H9 (cell line): ENCODE measurements at regions not wholly inside any gene's neighbourhood (a gene's known extent, or its start where the extent isn't known, plus 50 kb on each side); places are given as distances from the start of the nearest gene placed in this dataset.

Experiments
- DNase-seq: peaks from one replicate; pipeline ENCODE4 v3.0.0-alpha.2; 2017
- H2AFZ ChIP-seq: one replicate; pipeline ENCODE4 v1.6.1; 2013; ENCODE audit warnings: mild to moderate bottlenecking, low read length, control low read depth, moderate library complexity
- H2AK5ac ChIP-seq: 2 replicates; pipeline ENCODE4 v1.6.1; 2013; ENCODE audit warnings: low read length, control low read depth, mixed read lengths; ENCODE audit not compliant: insufficient read length
- H2BK120ac ChIP-seq: one replicate; pipeline ENCODE4 v1.6.1; 2013; ENCODE audit warnings: low read depth, mild to moderate bottlenecking, low read length, control low read depth, inconsistent platforms; ENCODE audit not compliant: poor library complexity, severe bottlenecking
- H2BK12ac ChIP-seq: 2 replicates; pipeline ENCODE4 v1.6.1; 2013; ENCODE audit warnings: low read length, control low read depth, mixed read lengths, low read depth; ENCODE audit not compliant: insufficient read length
- H2BK15ac ChIP-seq: 2 replicates; pipeline ENCODE4 v1.6.1; 2013; ENCODE audit warnings: low read depth, low read length, control low read depth
- H2BK20ac ChIP-seq: one replicate; pipeline ENCODE4 v1.6.1; 2013; ENCODE audit warnings: low read depth, mild to moderate bottlenecking, low read length, control low read depth, inconsistent platforms; ENCODE audit not compliant: poor library complexity, severe bottlenecking
- H2BK5ac ChIP-seq: 2 replicates; pipeline ENCODE4 v1.6.1; 2013; ENCODE audit warnings: low read length, control low read depth, mixed read lengths; ENCODE audit not compliant: insufficient read length
- H3K14ac ChIP-seq: 2 replicates; pipeline ENCODE4 v1.6.1; 2013; ENCODE audit warnings: low read length, control low read depth; ENCODE audit not compliant: insufficient read depth
- H3K18ac ChIP-seq: 2 replicates; pipeline ENCODE4 v1.6.1; 2013; ENCODE audit warnings: low read depth, mild to moderate bottlenecking, mixed read lengths, low read length, control low read depth; ENCODE audit not compliant: insufficient read length
- H3K23ac ChIP-seq: 2 replicates; pipeline ENCODE4 v1.6.1; 2013; ENCODE audit warnings: low read length, control low read depth, mixed read lengths, low read depth; ENCODE audit not compliant: insufficient read length
- H3K23me2 ChIP-seq: 2 replicates; pipeline ENCODE4 v1.6.1; 2013; ENCODE audit warnings: low read depth, mild to moderate bottlenecking, mixed read lengths, low read length, control low read depth; ENCODE audit not compliant: insufficient read length, poor library complexity, severe bottlenecking
- H3K27ac ChIP-seq: 2 replicates; pipeline ENCODE4 v1.5.1; 2013; ENCODE audit warnings: low read length, control low read depth, mixed read lengths, low read depth; ENCODE audit not compliant: insufficient read length
- H3K27me3 ChIP-seq: 2 replicates; pipeline ENCODE4 v1.6.1; 2013; ENCODE audit warnings: low read length, control low read depth, inconsistent platforms; ENCODE audit not compliant: insufficient read depth
- H3K4ac ChIP-seq: 2 replicates; pipeline ENCODE4 v1.6.1; 2013; ENCODE audit warnings: low read depth, mild to moderate bottlenecking, control low read depth, inconsistent platforms, low read length, moderate library complexity
- H3K4me1 ChIP-seq: 2 replicates; pipeline ENCODE4 v1.6.1; 2013; ENCODE audit warnings: low read length, control low read depth, inconsistent platforms; ENCODE audit not compliant: insufficient read depth
- H3K4me2 ChIP-seq: 2 replicates; pipeline ENCODE4 v1.6.1; 2013; ENCODE audit warnings: low read length, control low read depth, mixed read lengths; ENCODE audit not compliant: insufficient read length, insufficient read depth
- H3K56ac ChIP-seq: 2 replicates; pipeline ENCODE4 v1.6.1; 2013; ENCODE audit warnings: low read depth, mild to moderate bottlenecking, mixed read lengths, low read length, control low read depth; ENCODE audit not compliant: insufficient read length
- H3K79me1 ChIP-seq: 2 replicates; pipeline ENCODE4 v1.6.1; 2013; ENCODE audit warnings: low read depth, mild to moderate bottlenecking, moderate library complexity, low read length, control low read depth, inconsistent platforms; ENCODE audit not compliant: insufficient read depth, poor library complexity, severe bottlenecking
- H3K79me2 ChIP-seq: 2 replicates; pipeline ENCODE4 v1.6.1; 2013; ENCODE audit warnings: low read length, control low read depth, inconsistent platforms; ENCODE audit not compliant: insufficient read depth
- H3K9ac ChIP-seq: 2 replicates; pipeline ENCODE4 v1.6.1; 2013; ENCODE audit warnings: low read length, control low read depth, mixed read lengths; ENCODE audit not compliant: insufficient read length; ENCODE audit errors: extremely low read depth
- H3K9me3 ChIP-seq: one replicate; pipeline ENCODE4 v1.6.1; 2013; ENCODE audit warnings: low read depth, low read length, inconsistent platforms; ENCODE audit not compliant: control insufficient read depth
- H3T11ph ChIP-seq: one replicate; pipeline ENCODE4 v1.6.1; 2013; ENCODE audit warnings: mild to moderate bottlenecking, low read length, control low read depth, inconsistent platforms
- H4K20me1 ChIP-seq: one replicate; pipeline ENCODE4 v1.6.1; 2013; ENCODE audit not compliant: control insufficient read depth, insufficient read length, insufficient read depth
- H4K5ac ChIP-seq: 2 replicates; pipeline ENCODE4 v1.6.1; 2013; ENCODE audit warnings: low read depth, mild to moderate bottlenecking, mixed read lengths, low read length, control low read depth; ENCODE audit not compliant: insufficient read length
- H4K8ac ChIP-seq: replicated peaks from 2 replicates; pipeline ENCODE4 v1.6.1; 2013; ENCODE audit warnings: low read length, control low read depth, mixed read lengths, low read depth; ENCODE audit not compliant: insufficient read length
- H4K91ac ChIP-seq: 2 replicates; pipeline ENCODE4 v1.6.1; 2013; ENCODE audit warnings: low read depth, mild to moderate bottlenecking, moderate library complexity, mixed read lengths, low read length, control low read depth; ENCODE audit not compliant: insufficient read length
- H3K27ac Mint-ChIP-seq, 3 experiments: 2 replicates in 2 of 3; 3 replicates in 1 of 3; pipeline ENCODE4 v1.8.0; 2020 to 2021; ENCODE audit warnings: mixed read lengths in 3 of 3, mild to moderate bottlenecking in 1 of 3, moderate library complexity in 1 of 3
- H3K27me3 Mint-ChIP-seq: 2 replicates; pipeline ENCODE4 v1.8.0; 2021; ENCODE audit warnings: low read depth, mild to moderate bottlenecking, moderate library complexity, mixed read lengths
- H3K36me3 Mint-ChIP-seq, 3 experiments: 2 replicates in 2 of 3; 3 replicates in 1 of 3; pipeline ENCODE4 v1.8.0; 2020 to 2021; ENCODE audit warnings: low read depth in 3 of 3, mixed read lengths in 3 of 3; ENCODE audit not compliant: insufficient read depth in 1 of 3
- H3K4me1 Mint-ChIP-seq, 2 experiments: 2 replicates each; pipeline ENCODE4 v1.8.0; 2020; ENCODE audit warnings: mixed read lengths in 2 of 2
- H3K4me3 Mint-ChIP-seq, 2 experiments: 2 replicates in 1 of 2; 3 replicates in 1 of 2; pipeline ENCODE4 v1.8.0; 2020 to 2021; ENCODE audit warnings: mild to moderate bottlenecking in 2 of 2, mixed read lengths in 2 of 2, moderate library complexity in 1 of 2
- H3K9me3 Mint-ChIP-seq, 2 experiments: 2 replicates in 1 of 2; 3 replicates in 1 of 2; pipeline ENCODE4 v1.8.0; 2020; ENCODE audit warnings: mild to moderate bottlenecking in 2 of 2, mixed read lengths in 2 of 2, moderate library complexity in 1 of 2
- WGBS: extraction: QIAGEN DNeasy Blood & Tissue Kit; methylation state at CpG from one replicate; pipeline ENCODE4 v1.1.7; 2013; ENCODE audit warnings: missing lambda C conversion rate, low lambda C conversion rate, mixed read lengths; ENCODE audit not compliant: insufficient read length; ENCODE audit errors: extremely low coverage; 5-methylcytosine and 5-hydroxymethylcytosine counted together
- TF ChIP-seq, protein P1 (sequence below): fragments of 200-600 bp; sonication (generic); conservative IDR thresholded peaks from 3 replicates; pipeline ENCODE4 v1.8.0; 2021; ENCODE audit warnings: antibody characterized with exemption, mild to moderate bottlenecking

DNA sequence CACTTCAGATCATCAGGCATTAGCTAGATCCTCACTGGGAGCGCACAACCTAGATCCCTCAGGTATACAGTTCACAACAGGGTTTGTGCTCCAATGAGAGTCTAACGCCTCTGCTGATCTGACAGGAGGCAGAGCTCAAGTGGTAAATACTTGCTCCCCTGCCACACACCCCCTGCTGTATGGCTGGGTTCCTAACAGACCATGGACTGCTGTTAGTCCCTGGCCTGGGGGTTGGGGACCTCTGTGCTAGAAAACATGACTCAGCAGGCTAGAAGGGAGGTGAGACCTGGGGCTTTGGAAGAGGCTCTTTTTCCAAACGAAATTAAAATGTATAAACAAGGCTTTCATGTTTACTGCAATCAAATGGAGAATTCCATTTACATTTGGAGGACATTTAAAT lies 691.1 kb downstream of the FLRT2 start:
- Mint-ChIP-seq H3K36me3 (no peaks in the 10 kb centered on the region), H3K4me3 (peak overlapping the region in 1 of 2 experiments; percentile 36; a peak in 1 of 5 replicates), H3K27ac (no peak overlapping the region), H3K27me3 (no peaks in the 10 kb centered on the region; the same call in 1 of the 2 replicates), H3K9me3 (no peaks in the 10 kb centered on the region), H3K4me1 (peaks cover 12 to 13% of the 10 kb centered on the region in 2 experiments)
- no peak overlapping the region for H3K56ac ChIP-seq
- H2AFZ ChIP-seq: no peak overlapping the region
- no peak overlapping the region for H2AK5ac ChIP-seq
- no peak overlapping the region for H3T11ph ChIP-seq
- no peak overlapping the region for H2BK120ac ChIP-seq
- H2BK5ac ChIP-seq: no peak overlapping the region
- H4K20me1 ChIP-seq: no peaks in the 10 kb centered on the region
- H3K79me2 ChIP-seq: no peaks in the 10 kb centered on the region
- H4K5ac ChIP-seq: no peak overlapping the region
- no peak overlapping the region for H3K18ac ChIP-seq
- H3K23ac ChIP-seq: no peak overlapping the region
- H2BK12ac ChIP-seq: no peak overlapping the region
- H3K27ac ChIP-seq: no peak overlapping the region
- no peaks in the 10 kb centered on the region; the same call in 1 of the 2 replicates for H3K4me1 ChIP-seq
- no peak overlapping the region for H3K14ac ChIP-seq
- no peak overlapping the region for H3K4me2 ChIP-seq
- no peaks in the 10 kb centered on the region for H3K79me1 ChIP-seq
- no peak overlapping the region for H4K91ac ChIP-seq
- H2BK15ac ChIP-seq: no peak overlapping the region
- WGBS: no CpG with 5 or more reads among the region's 3 CpGs
- DNase-seq: peak; percentile 86
- H3K4ac ChIP-seq: no peak overlapping the region
- no peaks in the 10 kb centered on the region for H3K23me2 ChIP-seq
- H4K8ac ChIP-seq: no peak overlapping the region
- H3K9me3 ChIP-seq: no peaks in the 10 kb centered on the region
- H2BK20ac ChIP-seq: no peak overlapping the region
- TF ChIP-seq, protein P1, sequence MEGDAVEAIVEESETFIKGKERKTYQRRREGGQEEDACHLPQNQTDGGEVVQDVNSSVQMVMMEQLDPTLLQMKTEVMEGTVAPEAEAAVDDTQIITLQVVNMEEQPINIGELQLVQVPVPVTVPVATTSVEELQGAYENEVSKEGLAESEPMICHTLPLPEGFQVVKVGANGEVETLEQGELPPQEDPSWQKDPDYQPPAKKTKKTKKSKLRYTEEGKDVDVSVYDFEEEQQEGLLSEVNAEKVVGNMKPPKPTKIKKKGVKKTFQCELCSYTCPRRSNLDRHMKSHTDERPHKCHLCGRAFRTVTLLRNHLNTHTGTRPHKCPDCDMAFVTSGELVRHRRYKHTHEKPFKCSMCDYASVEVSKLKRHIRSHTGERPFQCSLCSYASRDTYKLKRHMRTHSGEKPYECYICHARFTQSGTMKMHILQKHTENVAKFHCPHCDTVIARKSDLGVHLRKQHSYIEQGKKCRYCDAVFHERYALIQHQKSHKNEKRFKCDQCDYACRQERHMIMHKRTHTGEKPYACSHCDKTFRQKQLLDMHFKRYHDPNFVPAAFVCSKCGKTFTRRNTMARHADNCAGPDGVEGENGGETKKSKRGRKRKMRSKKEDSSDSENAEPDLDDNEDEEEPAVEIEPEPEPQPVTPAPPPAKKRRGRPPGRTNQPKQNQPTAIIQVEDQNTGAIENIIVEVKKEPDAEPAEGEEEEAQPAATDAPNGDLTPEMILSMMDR: peak; percentile 27; the same call in 1 of the 3 replicates
- H3K27me3 ChIP-seq: no peaks in the 10 kb centered on the region
- H3K9ac ChIP-seq: no peak overlapping the region
